ENCODE measurements at regions not wholly inside any gene's neighbourhood (a gene's known extent, or its start where the extent isn't known, plus 50 kb on each side); places are given as distances from the start of the nearest gene placed in this dataset.

- no peak for DNase-seq
Measured at GRCh38 chr7:42431873-42432272, 194.9 kb upstream of the GLI3 start.

GRCh38 chr7:42429339-42429738 is 192.3 kb upstream of the GLI3 start:
- DNase-seq: no peak

GRCh38 chr7:42426163-42426562 is 189.2 kb upstream of the GLI3 start:
- no peak for DNase-seq

GRCh38 chr7:42414941-42415505 is 178.0 kb upstream of the GLI3 start:
- DNase-seq: no peak

- no peak for DNase-seq
Measured at GRCh38 chr7:42414028-42414427, 177.0 kb upstream of the GLI3 start.

- no peak for DNase-seq
Measured at GRCh38 chr7:42409296-42409695, 172.3 kb upstream of the GLI3 start.

- no peak for DNase-seq
Measured at GRCh38 chr7:42407833-42408232, 170.8 kb upstream of the GLI3 start.

GRCh38 chr7:42407021-42407710 is 170.2 kb upstream of the GLI3 start:
- no peak for DNase-seq

GRCh38 chr7:42406358-42406757 is 169.3 kb upstream of the GLI3 start:
- DNase-seq: no peak

GRCh38 chr7:42405782-42406181 is 168.8 kb upstream of the GLI3 start:
- DNase-seq: no peak

- DNase-seq: no peak
Measured at GRCh38 chr7:42403831-42404230, 166.8 kb upstream of the GLI3 start.

- no peak for DNase-seq
Measured at GRCh38 chr7:42400961-42401360, 164.0 kb upstream of the GLI3 start.

GRCh38 chr7:42400211-42400772 is 163.3 kb upstream of the GLI3 start:
- no peak for DNase-seq

- no peak for DNase-seq
Measured at GRCh38 chr7:42395607-42396006, 158.6 kb upstream of the GLI3 start.

- DNase-seq: no peak
Measured at GRCh38 chr7:42392826-42393225, 155.8 kb upstream of the GLI3 start.

- no peak for DNase-seq
Measured at GRCh38 chr7:42389697-42390096, 152.7 kb upstream of the GLI3 start.

- DNase-seq: no peak
Measured at GRCh38 chr7:42385912-42386311, 148.9 kb upstream of the GLI3 start.

- DNase-seq: no peak
Measured at GRCh38 chr7:42381161-42381560, 144.2 kb upstream of the GLI3 start.

GRCh38 chr7:42380401-42380800 is 143.4 kb upstream of the GLI3 start:
- DNase-seq: no peak

GRCh38 chr7:42378149-42378548 is 141.1 kb upstream of the GLI3 start:
- DNase-seq: no peak

GRCh38 chr7:42373285-42373684 is 136.3 kb upstream of the GLI3 start:
- DNase-seq: no peak

GRCh38 chr7:42372479-42372878 is 135.5 kb upstream of the GLI3 start:
- DNase-seq: no peak

- no peak for DNase-seq
Measured at GRCh38 chr7:42359946-42360345, 122.9 kb upstream of the GLI3 start.

GRCh38 chr7:42351316-42351935 is 114.4 kb upstream of the GLI3 start:
- no peak for DNase-seq

Measured in suppressor macrophage (primary cell).